ENCODE measurements at regions not wholly inside any gene's neighbourhood (a gene's known extent, or its start where the extent isn't known, plus 50 kb on each side); places are given as distances from the start of the nearest gene placed in this dataset.

GRCh38 chr9:105858877-105859276, 164.5 kb downstream of the TMEM38B start:
- TF ChIP-seq, protein P1, sequence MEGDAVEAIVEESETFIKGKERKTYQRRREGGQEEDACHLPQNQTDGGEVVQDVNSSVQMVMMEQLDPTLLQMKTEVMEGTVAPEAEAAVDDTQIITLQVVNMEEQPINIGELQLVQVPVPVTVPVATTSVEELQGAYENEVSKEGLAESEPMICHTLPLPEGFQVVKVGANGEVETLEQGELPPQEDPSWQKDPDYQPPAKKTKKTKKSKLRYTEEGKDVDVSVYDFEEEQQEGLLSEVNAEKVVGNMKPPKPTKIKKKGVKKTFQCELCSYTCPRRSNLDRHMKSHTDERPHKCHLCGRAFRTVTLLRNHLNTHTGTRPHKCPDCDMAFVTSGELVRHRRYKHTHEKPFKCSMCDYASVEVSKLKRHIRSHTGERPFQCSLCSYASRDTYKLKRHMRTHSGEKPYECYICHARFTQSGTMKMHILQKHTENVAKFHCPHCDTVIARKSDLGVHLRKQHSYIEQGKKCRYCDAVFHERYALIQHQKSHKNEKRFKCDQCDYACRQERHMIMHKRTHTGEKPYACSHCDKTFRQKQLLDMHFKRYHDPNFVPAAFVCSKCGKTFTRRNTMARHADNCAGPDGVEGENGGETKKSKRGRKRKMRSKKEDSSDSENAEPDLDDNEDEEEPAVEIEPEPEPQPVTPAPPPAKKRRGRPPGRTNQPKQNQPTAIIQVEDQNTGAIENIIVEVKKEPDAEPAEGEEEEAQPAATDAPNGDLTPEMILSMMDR (IDR thresholded peaks at IDR 0.05; ENCODE audit: low read depth, low read length) = no peak
- TF ChIP-seq POLR2A (IDR thresholded peaks at IDR 0.05; ENCODE audit: extremely low read depth, insufficient read length) (no peak), MYC (IDR thresholded peaks at IDR 0.05; ENCODE audit: low read depth, low read length) (no peak)
- TF ChIP-seq, protein P2, sequence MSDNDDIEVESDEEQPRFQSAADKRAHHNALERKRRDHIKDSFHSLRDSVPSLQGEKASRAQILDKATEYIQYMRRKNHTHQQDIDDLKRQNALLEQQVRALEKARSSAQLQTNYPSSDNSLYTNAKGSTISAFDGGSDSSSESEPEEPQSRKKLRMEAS (IDR thresholded peaks at IDR 0.05; ENCODE audit: low read depth, low read length) = no peak

Data from NB4 (cell line).